Esophagus (tissue), 2 donors: ENCODE measurements at regions not wholly inside any gene's neighbourhood (a gene's known extent, or its start where the extent isn't known, plus 50 kb on each side); places are given as distances from the start of the nearest gene placed in this dataset.

Experiments used
- H3K27ac ChIP-seq, 2 donors: one replicate each; pipeline ENCODE4 v1.5.1; 2013; ENCODE audit warnings: low read depth in 2 of 2, mild to moderate bottlenecking in 2 of 2, inconsistent platforms in 1 of 2, low read length in 1 of 2, moderate library complexity in 1 of 2
- H3K27me3 ChIP-seq, 2 donors: one replicate each; pipeline ENCODE4 v1.6.1; 2013; ENCODE audit warnings: low read length in 2 of 2, control low read depth in 1 of 2, mild to moderate bottlenecking in 1 of 2; ENCODE audit not compliant: insufficient read depth in 2 of 2, control insufficient read depth in 1 of 2
- H3K36me3 ChIP-seq, 2 donors: one replicate each; pipeline ENCODE4 v1.6.1; 2013; ENCODE audit warnings: low read length in 1 of 2; ENCODE audit not compliant: control insufficient read depth in 2 of 2, insufficient read depth in 2 of 2
- H3K4me1 ChIP-seq, 2 donors: one replicate each; pipeline ENCODE4 v1.6.1; 2013; ENCODE audit warnings: low read length in 1 of 2; ENCODE audit not compliant: control insufficient read depth in 2 of 2, insufficient read depth in 2 of 2
- H3K4me3 ChIP-seq, 2 donors: one replicate each; pipeline ENCODE4 v1.5.1; 2013; ENCODE audit warnings: low read length in 2 of 2, mild to moderate bottlenecking in 2 of 2, low read depth in 1 of 2, moderate library complexity in 1 of 2
- H3K9me3 ChIP-seq, 2 donors: one replicate each; pipeline ENCODE4 v1.6.1; 2013; ENCODE audit warnings: mild to moderate bottlenecking in 2 of 2, low read depth in 1 of 2, low read length in 1 of 2, moderate library complexity in 1 of 2; ENCODE audit not compliant: control insufficient read depth in 2 of 2, insufficient read depth in 1 of 2
- WGBS, 2 donors: extraction: QIAGEN DNeasy Blood & Tissue Kit; methylation state at CpG; one replicate each; pipeline ENCODE4 v1.1.7; 2013; 5-methylcytosine and 5-hydroxymethylcytosine counted together
- donor health status: healthy with polysubstance abuse.
- donor health status: Bipolar disorder and iron deficiency.

DNA sequence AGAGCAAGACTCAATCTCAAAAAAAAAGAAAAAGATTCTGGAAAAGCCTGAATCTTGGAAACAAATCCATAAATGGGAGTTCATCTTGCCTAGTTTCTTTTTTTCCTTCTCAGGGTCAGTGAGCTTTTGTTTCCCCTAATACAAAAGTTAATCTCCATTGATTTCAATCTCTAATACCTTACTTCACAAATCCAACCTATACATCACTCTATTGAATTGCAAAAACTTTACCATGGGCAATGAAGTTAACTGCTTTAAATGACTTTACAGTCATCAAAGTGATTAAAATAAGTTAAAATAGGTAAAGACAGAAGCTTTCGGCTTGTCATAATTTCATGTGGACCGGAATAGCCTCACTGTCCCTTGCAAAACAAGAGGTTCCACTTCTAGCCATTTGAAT is 1012.7 kb upstream of the SEL1L start:
- H3K36me3 ChIP-seq = no peaks in the 10 kb centered on the region
- no peaks in the 10 kb centered on the region for H3K4me1 ChIP-seq
- 67 to 74% methylated on average over 2 of the region's 2 CpGs for WGBS, 2 donors
- H3K4me3 ChIP-seq = no peak overlapping the region
- H3K9me3 ChIP-seq = no peaks in the 10 kb centered on the region
- no peak overlapping the region for H3K27ac ChIP-seq
- H3K27me3 ChIP-seq = no peaks in the 10 kb centered on the region

DNA sequence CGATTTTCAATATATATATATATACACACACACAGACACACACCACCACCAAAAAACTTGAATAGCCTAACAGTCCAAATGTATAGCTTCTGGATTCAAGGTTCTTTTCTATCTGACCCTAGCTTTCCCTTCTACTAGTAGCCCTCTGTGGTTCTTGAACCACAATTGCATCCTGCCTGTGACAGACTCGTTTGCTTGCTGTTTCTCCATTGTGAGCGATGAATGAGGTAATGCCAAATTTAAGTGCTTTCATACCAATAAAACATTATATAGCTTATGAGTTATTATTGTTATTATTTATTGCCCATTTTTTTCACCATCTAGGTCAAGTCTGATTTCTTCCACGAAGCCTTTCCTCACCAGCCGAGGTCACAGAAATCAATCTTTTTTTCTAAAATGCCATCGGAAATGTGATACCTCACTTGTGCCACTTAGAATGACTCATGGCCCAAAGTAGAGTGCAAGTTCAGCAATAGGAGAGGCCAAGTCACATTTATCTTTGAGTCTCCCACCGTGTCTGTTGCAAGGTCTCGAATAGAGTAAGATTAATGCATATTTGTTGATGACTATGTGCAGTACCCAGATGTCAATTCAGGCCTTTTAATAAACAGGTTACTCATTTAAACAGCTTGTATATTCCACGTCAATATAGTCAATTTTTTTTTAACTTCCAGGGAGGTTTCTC is 1015.8 kb upstream of the SEL1L start:
- no peaks in the 10 kb centered on the region for H3K27me3 ChIP-seq
- no peaks in the 10 kb centered on the region for H3K36me3 ChIP-seq
- WGBS, 2 donors = 72 to 74% methylated on average over 9 of the region's 9 CpGs
- H3K4me1 ChIP-seq = no peaks in the 10 kb centered on the region
- H3K27ac ChIP-seq = no peak overlapping the region
- H3K9me3 ChIP-seq = no peaks in the 10 kb centered on the region
- H3K4me3 ChIP-seq = no peak overlapping the region

DNA sequence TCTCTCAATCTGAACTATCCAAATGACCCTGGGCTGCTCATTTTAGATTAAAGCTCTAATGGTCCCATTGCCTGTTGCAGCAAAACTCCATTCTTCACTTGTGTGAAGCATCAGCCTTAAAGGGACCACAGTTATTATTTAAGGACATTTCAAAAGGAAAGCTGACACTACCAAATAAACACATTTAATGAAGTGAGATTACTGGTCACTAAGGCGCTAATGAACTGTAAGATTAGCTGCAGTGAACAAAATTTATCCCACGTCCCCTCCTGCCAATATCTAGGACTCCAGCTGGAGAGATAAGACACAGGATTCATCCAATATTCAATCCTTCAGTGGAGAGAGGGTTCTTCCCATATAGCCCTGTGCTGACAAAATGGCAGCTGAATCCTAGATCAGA is 1029.2 kb upstream of the SEL1L start:
- H3K27me3 ChIP-seq = no peaks in the 10 kb centered on the region
- no peaks in the 10 kb centered on the region for H3K36me3 ChIP-seq
- H3K4me1 ChIP-seq = no peaks in the 10 kb centered on the region
- 79 to 83% methylated on average over 2 of the region's 2 CpGs for WGBS, 2 donors
- no peak overlapping the region for H3K27ac ChIP-seq
- H3K9me3 ChIP-seq = no peaks in the 10 kb centered on the region
- no peak overlapping the region for H3K4me3 ChIP-seq

DNA sequence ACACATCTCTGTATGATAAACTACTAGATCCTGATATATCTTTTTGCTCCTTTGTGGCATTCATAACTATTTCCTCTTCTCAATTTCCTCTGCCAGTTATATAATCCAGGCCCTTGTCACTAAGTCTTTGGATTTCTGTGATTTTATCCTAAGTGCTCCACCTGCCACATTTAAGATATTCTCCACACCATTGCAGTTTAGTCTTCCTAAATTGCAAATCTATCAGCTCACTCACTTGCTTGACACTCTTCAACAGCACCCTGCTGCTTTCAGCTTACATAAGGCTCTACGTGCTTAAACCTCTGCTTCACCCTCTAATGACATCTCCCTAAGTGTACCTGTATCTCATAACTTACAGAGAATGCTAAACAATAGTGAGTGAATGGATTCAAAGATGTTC is 1032.2 kb upstream of the SEL1L start:
- 58 to 69% methylated on average over 1 of the region's 1 CpG for WGBS, 2 donors
- Histone ChIP-seq H3K27ac (no peak overlapping the region), H3K27me3 (no peaks in the 10 kb centered on the region), H3K4me1 (no peaks in the 10 kb centered on the region), H3K4me3 (no peak overlapping the region), H3K36me3 (no peaks in the 10 kb centered on the region), H3K9me3 (no peaks in the 10 kb centered on the region)

DNA sequence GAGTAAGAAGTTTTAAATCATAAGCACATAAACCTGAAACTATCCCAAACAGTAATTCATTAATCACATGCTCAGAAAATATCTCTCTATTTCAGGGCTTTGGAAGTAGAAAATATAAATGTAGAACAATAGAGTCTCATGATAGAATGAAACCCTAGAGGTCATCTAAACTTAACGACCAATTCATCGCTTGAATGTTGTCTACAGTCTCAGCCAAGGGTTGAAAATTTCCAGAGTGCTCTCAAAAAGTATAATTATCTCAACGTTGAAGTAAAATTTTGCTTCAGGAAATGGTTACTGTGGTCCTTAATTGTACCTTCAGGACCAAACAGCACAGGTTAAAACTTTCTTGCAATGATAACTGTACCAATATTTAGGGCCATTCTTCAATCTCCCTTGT is 1053.6 kb upstream of the SEL1L start:
- H3K9me3 ChIP-seq = peaks cover 0 to 2% of the 10 kb centered on the region in 2 donors
- no peaks in the 10 kb centered on the region for H3K4me1 ChIP-seq
- 60 to 77% methylated on average over 3 of the region's 3 CpGs for WGBS, 2 donors
- H3K27ac ChIP-seq = no peak overlapping the region
- H3K4me3 ChIP-seq = no peak overlapping the region
- no peaks in the 10 kb centered on the region for H3K36me3 ChIP-seq
- no peaks in the 10 kb centered on the region for H3K27me3 ChIP-seq

DNA sequence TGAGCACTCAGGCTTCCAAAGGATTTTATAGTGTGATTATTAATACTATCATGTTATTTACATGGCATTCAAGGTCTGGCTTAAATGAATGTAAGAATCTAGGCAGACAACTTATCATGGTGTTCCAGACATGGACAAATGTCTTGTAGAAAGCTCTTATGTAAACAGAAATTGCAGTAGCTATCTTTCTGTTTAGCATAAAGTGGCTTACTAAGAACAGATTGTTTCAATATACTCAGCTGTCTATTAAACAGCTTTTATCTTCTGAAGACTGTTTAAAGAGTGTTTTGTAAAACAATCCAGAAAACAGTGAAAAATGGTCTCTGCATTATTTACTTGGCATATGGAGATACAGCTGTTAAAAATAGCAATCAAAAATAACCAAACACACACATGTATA is 1061.8 kb upstream of the SEL1L start:
- Histone ChIP-seq H3K27me3 (no peaks in the 10 kb centered on the region), H3K36me3 (no peaks in the 10 kb centered on the region), H3K4me1 (no peaks in the 10 kb centered on the region), H3K4me3 (no peak overlapping the region), H3K27ac (no peak overlapping the region), H3K9me3 (no peaks in the 10 kb centered on the region)

DNA sequence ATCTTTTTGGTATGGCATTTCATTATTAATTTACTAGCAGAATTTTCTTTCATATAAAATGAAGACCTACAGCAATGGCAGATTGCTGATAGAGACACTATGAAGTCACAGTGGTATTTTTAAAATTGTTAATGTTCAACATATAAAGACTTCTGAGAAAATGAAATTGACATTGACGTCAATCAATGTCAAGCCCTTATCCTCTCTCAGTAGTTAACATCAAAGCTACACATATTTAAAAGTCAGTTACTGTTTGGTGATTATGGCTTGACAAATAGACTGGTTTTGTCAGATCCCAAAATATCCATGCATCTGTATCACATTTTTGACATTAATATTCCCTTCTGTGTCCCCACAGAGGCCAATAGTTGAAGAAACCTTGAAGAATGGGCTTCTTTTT is 1069.1 kb upstream of the SEL1L start:
- no peaks in the 10 kb centered on the region for H3K36me3 ChIP-seq
- 93 to 95% methylated on average over 1 of the region's 1 CpG for WGBS, 2 donors
- no peaks in the 10 kb centered on the region for H3K27me3 ChIP-seq
- no peak overlapping the region for H3K4me3 ChIP-seq
- H3K9me3 ChIP-seq = no peaks in the 10 kb centered on the region
- no peaks in the 10 kb centered on the region for H3K4me1 ChIP-seq
- H3K27ac ChIP-seq = no peak overlapping the region

DNA sequence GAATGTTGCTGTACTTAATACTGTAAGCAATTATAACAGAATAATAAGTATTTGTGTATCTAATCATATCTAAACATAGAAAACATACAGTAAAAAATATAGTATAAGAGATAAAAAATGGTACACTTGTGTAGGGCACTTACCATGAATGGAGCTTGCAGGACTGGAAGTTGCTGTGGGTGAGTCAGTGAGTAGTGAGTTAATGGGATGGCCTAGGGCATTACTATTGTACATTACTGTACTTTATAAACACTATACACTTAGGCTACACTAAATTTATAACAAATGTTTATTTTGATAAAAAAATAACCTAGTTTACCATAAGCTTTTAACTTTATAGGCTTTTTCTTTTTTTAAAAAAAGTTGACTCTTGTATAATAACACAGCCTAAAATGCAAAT is 1071.2 kb upstream of the SEL1L start:
- Histone ChIP-seq H3K4me1 (no peaks in the 10 kb centered on the region), H3K36me3 (no peaks in the 10 kb centered on the region), H3K4me3 (no peak overlapping the region), H3K27ac (no peak overlapping the region), H3K9me3 (no peaks in the 10 kb centered on the region), H3K27me3 (no peaks in the 10 kb centered on the region)

DNA sequence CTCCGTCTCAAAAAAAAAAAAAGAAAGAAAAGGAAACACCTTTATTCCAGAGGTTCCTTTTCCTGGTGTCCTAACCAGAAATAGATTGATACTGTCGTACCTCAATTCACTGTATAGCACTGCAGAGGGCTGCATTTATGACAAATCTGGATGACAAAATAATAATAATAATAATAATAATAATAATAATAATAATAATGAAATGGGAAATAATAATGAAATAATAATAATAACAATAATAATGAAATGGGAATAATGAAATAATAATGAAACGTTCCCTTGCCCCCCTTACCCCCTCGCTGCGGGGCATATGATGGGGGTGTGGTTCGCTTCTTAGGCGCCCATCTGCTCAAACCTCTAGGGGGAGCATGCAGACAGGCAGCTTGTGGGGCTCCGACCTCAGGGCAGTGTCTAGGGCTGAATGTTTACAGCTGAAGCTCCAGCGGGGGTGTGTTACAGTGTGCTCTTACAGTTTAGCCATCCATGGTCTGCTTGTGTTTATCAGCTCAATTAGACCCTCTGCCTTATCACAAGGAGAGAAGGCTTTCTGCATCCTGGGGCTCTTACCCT is 1088.3 kb upstream of the SEL1L start:
- no peak overlapping the region for H3K27ac ChIP-seq
- no peaks in the 10 kb centered on the region for H3K4me1 ChIP-seq
- H3K9me3 ChIP-seq = peaks cover 0 to 6% of the 10 kb centered on the region in 2 donors
- 91 to 92% methylated on average over 9 of the region's 9 CpGs for WGBS, 2 donors
- no peaks in the 10 kb centered on the region for H3K27me3 ChIP-seq
- no peaks in the 10 kb centered on the region for H3K36me3 ChIP-seq
- no peak overlapping the region for H3K4me3 ChIP-seq
